HCT116 (cell line): ENCODE measurements at regions not wholly inside any gene's neighbourhood (a gene's known extent, or its start where the extent isn't known, plus 50 kb on each side); places are given as distances from the start of the nearest gene placed in this dataset.

Experiments used
- ATAC-seq: fragments of 200-7000 bp; cut with Tn5 transposase; 2 replicates; pipeline ENCODE4 v1.9.1; 2020; ENCODE audit warnings: mild to moderate bottlenecking, moderate library complexity
- BruUV-seq: library from RNA; stranded (reverse); fragments of 400-500 nt; replicated peaks from 2 replicates; lab custom pipeline; 2021; lab: Mats Ljungman, UMichigan
- CTCF ChIA-PET: fragments of 300-600 bp; sonication (Branson Sonifier 250); formaldehyde crosslinking; loops from one replicate; lab custom pipeline; 2021; ENCODE audit warnings: antibody characterized with exemption; lab: Charles Lee
- POLR2A ChIA-PET: fragments of 300-600, 350-600 bp; sonication (Branson Sonifier 250); formaldehyde crosslinking; loops from one replicate; lab custom pipeline; 2021; ENCODE audit warnings: antibody characterized with exemption; lab: Charles Lee
- RAD21 ChIA-PET, 2 experiments: fragments of 300-600 bp; sonication (Branson Sonifier 250); formaldehyde crosslinking; loops; one replicate each; lab custom pipeline; 2023; ENCODE audit warnings: low total read pairs in 2 of 2; ENCODE audit not compliant: uncharacterized antibody in 2 of 2, unreplicated experiment in 2 of 2, low non-redundant PET in 1 of 2; lab: Charles Lee
- DNase-seq: peaks from one replicate; pipeline ENCODE4 v3.0.0-alpha.2; 2010; ENCODE audit warnings: low read depth, low spot score
- H2AFZ ChIP-seq: fragments of 200-600 bp; shearing (Covaris generic), sonication (generic); 2 replicates; pipeline ENCODE4 v1.6.1; 2017; ENCODE audit warnings: low read depth, mixed run types, mixed read lengths, antibody characterized with exemption, low read length; ENCODE audit not compliant: poor library complexity, severe bottlenecking
- H3K27ac ChIP-seq: 2 replicates; pipeline ENCODE4 v1.5.1; 2012; ENCODE audit warnings: low read depth, low read length
- H3K27me3 ChIP-seq: fragments of 200-600 bp; sonication (generic); 2 replicates; pipeline ENCODE4 v1.6.1; 2016; ENCODE audit warnings: mixed run types, low read length, mixed read lengths; ENCODE audit not compliant: insufficient read depth
- H3K36me3 ChIP-seq, 2 experiments: fragments of 200-500 bp in 1 of 2; fragments of 200-600 bp in 1 of 2; sonication (Bioruptor generic) in 1 of 2; sonication (generic) in 1 of 2; 2 replicates each; pipeline versions ENCODE4 v1.5.1 to v1.6.1; 2014 to 2016; ENCODE audit warnings: low read length in 2 of 2, inconsistent platforms in 1 of 2, mixed read lengths in 1 of 2, mixed run types in 1 of 2; ENCODE audit not compliant: insufficient read depth in 2 of 2, control insufficient read depth in 1 of 2
- H3K4me1 ChIP-seq, 2 experiments: fragments of 200-600 bp in 1 of 2; sonication (generic) in 1 of 2; 2 replicates each; pipeline versions ENCODE4 v1.5.1 to v1.6.1; 2012 to 2017; ENCODE audit warnings: low read length in 2 of 2, inconsistent platforms in 1 of 2, mild to moderate bottlenecking in 1 of 2, mixed read lengths in 1 of 2, mixed run types in 1 of 2, moderate library complexity in 1 of 2; ENCODE audit not compliant: insufficient read depth in 2 of 2, control insufficient read depth in 1 of 2
- H3K4me2 ChIP-seq: fragments of 200-600 bp; sonication (generic); 2 replicates; pipeline ENCODE4 v1.6.1; 2017; ENCODE audit warnings: mixed run types, low read length, mixed read lengths
- H3K4me3 ChIP-seq, 2 experiments: fragments of 200-600 bp in 1 of 2; sonication (generic) in 1 of 2; replicated peaks in 1 of 2; 2 replicates each; pipeline ENCODE4 v1.5.1; 2011 to 2016; ENCODE audit warnings: low read length in 2 of 2, control low read depth in 1 of 2, low read depth in 1 of 2, mild to moderate bottlenecking in 1 of 2, mixed read lengths in 1 of 2, mixed run types in 1 of 2
- H3K79me2 ChIP-seq: fragments of 200-600 bp; sonication (generic); 2 replicates; pipeline ENCODE4 v1.6.1; 2017; ENCODE audit warnings: mild to moderate bottlenecking, mixed run types, low read length, moderate library complexity, mixed read lengths; ENCODE audit not compliant: insufficient read depth
- H3K9ac ChIP-seq: fragments of 200-600 bp; sonication (generic); 2 replicates; pipeline ENCODE4 v1.6.1; 2016; ENCODE audit warnings: low read length, mixed read lengths
- H3K9me2 ChIP-seq: fragments of 200-600 bp; sonication (generic), shearing (Covaris generic); 2 replicates; pipeline ENCODE4 v1.6.1; 2017; ENCODE audit warnings: mixed run types, mild to moderate bottlenecking, moderate library complexity; ENCODE audit not compliant: insufficient read depth
- H3K9me3 ChIP-seq, 2 experiments: fragments of 200-500 bp in 1 of 2; fragments of 200-600 bp in 1 of 2; sonication (Bioruptor generic) in 1 of 2; sonication (generic) in 1 of 2; 2 replicates each; pipeline ENCODE4 v1.6.1; 2014 to 2017; ENCODE audit warnings: low read length in 2 of 2, mixed read lengths in 2 of 2, inconsistent platforms in 1 of 2, low read depth in 1 of 2, mild to moderate bottlenecking in 1 of 2, mixed run types in 1 of 2, moderate library complexity in 1 of 2; ENCODE audit not compliant: control insufficient read depth in 1 of 2, insufficient read depth in 1 of 2
- H4K20me1 ChIP-seq: fragments of 200-600 bp; sonication (generic), shearing (Covaris generic); 2 replicates; pipeline ENCODE4 v1.6.1; 2017; ENCODE audit warnings: mixed run types, mild to moderate bottlenecking, moderate library complexity; ENCODE audit not compliant: insufficient read depth
- CBX3 ChIP-seq: IDR thresholded peaks from 2 replicates; pipeline ENCODE4 v1.6.1; 2012; ENCODE audit warnings: low read depth
- JUND ChIP-seq: IDR thresholded peaks from 2 replicates; pipeline ENCODE4 v1.6.1; 2012
- intact Hi-C: fragments of 100-400 bp; cut with micrococcal nuclease; formaldehyde crosslinking; loops from 2 replicates; pipeline ENCODE4 v1.10.0; 2022
- TF ChIP-seq, protein P1 (sequence below): IDR thresholded peaks from 2 replicates; pipeline ENCODE4 v1.6.1; 2012; ENCODE audit warnings: low read depth
- TF ChIP-seq, protein P2 (sequence below), 3 experiments: fragments of 200-600 bp in 1 of 3; sonication (generic) in 1 of 3; IDR thresholded peaks in 2 of 3; conservative IDR thresholded peaks in 1 of 3; 2 replicates each; pipeline ENCODE4 v1.5.1; 2012 to 2017; ENCODE audit warnings: low read depth in 2 of 3, low read length in 2 of 3, antibody characterized with exemption in 1 of 3, borderline replicate concordance in 1 of 3, control low read depth in 1 of 3, mild to moderate bottlenecking in 1 of 3, mixed read lengths in 1 of 3, mixed run types in 1 of 3, moderate library complexity in 1 of 3; ENCODE audit not compliant: insufficient read depth in 1 of 3
- TF ChIP-seq, protein P3 (sequence below): IDR thresholded peaks from 2 replicates; pipeline ENCODE4 v1.6.1; 2012

DNA sequence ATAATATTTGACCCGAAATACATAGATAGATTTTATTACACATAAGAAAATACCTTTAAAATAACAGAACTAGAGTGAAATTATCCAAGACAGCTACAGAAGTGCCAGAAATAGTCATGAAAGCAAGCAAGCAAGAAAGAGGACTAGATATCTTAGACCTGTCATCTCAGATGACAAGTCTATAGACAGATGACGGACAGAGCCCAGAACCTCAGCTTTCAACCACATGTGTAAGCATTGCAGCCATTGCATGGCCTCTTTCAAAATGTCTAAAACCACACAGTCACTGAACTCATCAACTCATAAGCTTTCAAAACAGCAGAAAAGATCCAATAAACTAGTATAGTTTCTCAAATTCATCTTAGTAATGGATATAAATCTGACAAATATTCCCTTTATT, 59.8 kb upstream of the FHIT start:
- no peaks in the 10 kb centered on the region for H3K9me3 ChIP-seq
- H3K4me2 ChIP-seq, result no peak overlapping the region
- ATAC-seq (no peak), DNase-seq (no peak)
- H3K9ac ChIP-seq, result no peak overlapping the region
- ChIA-PET CTCF (no interaction called here), RAD21 (no interaction called here), POLR2A (interaction anchor here (0.6 kb wide), 1 partner anchor 809 kb away, joined by 3 read pairs; no protein-coding TSS in a partner anchor)
- no peaks in the 10 kb centered on the region for H3K4me1 ChIP-seq
- no peaks in the 10 kb centered on the region for H4K20me1 ChIP-seq
- no peak overlapping the region for H3K27ac ChIP-seq
- TF ChIP-seq CBX3, result no peak
- TF ChIP-seq, protein P1, sequence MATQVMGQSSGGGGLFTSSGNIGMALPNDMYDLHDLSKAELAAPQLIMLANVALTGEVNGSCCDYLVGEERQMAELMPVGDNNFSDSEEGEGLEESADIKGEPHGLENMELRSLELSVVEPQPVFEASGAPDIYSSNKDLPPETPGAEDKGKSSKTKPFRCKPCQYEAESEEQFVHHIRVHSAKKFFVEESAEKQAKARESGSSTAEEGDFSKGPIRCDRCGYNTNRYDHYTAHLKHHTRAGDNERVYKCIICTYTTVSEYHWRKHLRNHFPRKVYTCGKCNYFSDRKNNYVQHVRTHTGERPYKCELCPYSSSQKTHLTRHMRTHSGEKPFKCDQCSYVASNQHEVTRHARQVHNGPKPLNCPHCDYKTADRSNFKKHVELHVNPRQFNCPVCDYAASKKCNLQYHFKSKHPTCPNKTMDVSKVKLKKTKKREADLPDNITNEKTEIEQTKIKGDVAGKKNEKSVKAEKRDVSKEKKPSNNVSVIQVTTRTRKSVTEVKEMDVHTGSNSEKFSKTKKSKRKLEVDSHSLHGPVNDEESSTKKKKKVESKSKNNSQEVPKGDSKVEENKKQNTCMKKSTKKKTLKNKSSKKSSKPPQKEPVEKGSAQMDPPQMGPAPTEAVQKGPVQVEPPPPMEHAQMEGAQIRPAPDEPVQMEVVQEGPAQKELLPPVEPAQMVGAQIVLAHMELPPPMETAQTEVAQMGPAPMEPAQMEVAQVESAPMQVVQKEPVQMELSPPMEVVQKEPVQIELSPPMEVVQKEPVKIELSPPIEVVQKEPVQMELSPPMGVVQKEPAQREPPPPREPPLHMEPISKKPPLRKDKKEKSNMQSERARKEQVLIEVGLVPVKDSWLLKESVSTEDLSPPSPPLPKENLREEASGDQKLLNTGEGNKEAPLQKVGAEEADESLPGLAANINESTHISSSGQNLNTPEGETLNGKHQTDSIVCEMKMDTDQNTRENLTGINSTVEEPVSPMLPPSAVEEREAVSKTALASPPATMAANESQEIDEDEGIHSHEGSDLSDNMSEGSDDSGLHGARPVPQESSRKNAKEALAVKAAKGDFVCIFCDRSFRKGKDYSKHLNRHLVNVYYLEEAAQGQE, result no peak
- TF ChIP-seq, protein P2, sequence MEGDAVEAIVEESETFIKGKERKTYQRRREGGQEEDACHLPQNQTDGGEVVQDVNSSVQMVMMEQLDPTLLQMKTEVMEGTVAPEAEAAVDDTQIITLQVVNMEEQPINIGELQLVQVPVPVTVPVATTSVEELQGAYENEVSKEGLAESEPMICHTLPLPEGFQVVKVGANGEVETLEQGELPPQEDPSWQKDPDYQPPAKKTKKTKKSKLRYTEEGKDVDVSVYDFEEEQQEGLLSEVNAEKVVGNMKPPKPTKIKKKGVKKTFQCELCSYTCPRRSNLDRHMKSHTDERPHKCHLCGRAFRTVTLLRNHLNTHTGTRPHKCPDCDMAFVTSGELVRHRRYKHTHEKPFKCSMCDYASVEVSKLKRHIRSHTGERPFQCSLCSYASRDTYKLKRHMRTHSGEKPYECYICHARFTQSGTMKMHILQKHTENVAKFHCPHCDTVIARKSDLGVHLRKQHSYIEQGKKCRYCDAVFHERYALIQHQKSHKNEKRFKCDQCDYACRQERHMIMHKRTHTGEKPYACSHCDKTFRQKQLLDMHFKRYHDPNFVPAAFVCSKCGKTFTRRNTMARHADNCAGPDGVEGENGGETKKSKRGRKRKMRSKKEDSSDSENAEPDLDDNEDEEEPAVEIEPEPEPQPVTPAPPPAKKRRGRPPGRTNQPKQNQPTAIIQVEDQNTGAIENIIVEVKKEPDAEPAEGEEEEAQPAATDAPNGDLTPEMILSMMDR (IDR thresholded peaks at IDR 0.05 in 2 of 3, conservative IDR thresholded peaks at IDR 0.05 in 1 of 3; ENCODE audit: borderline replicate concordance in 1 of 3, insufficient read depth in 1 of 3, low read depth in 2 of 3, low read length in 2 of 3), result no peak
- no peak for TF ChIP-seq JUND
- TF ChIP-seq, protein P3, sequence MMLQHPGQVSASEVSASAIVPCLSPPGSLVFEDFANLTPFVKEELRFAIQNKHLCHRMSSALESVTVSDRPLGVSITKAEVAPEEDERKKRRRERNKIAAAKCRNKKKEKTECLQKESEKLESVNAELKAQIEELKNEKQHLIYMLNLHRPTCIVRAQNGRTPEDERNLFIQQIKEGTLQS, result no peak
- H3K27me3 ChIP-seq, result peaks cover 94% of the 10 kb centered on the region
- no peaks in the 10 kb centered on the region for H3K36me3 ChIP-seq
- intact Hi-C loops, result no loop called here
- H2AFZ ChIP-seq, result no peak overlapping the region
- no peak overlapping the region for H3K4me3 ChIP-seq
- no peaks in the 10 kb centered on the region for H3K79me2 ChIP-seq
- H3K9me2 ChIP-seq, result no peaks in the 10 kb centered on the region
- no TSS peak for BruUV-seq
